Gastroesophageal sphincter (tissue), 4 donors: ENCODE measurements at regions not wholly inside any gene's neighbourhood (a gene's known extent, or its start where the extent isn't known, plus 50 kb on each side); places are given as distances from the start of the nearest gene placed in this dataset.

Source experiments
- ATAC-seq: fragments of 150-250 bp; one replicate; pipeline ENCODE4 v1.9.1; 2016; ENCODE audit warnings: mild to moderate bottlenecking, moderate library complexity
- H3K27ac ChIP-seq, 4 donors: fragments of 200-600 bp; sonication (generic) in 3 of 4; 1 replicate in 3 of 4; 2 replicates in 1 of 4; pipeline ENCODE4 v1.5.1; 2016 to 2019
- H3K27me3 ChIP-seq: fragments of 200-600 bp; sonication (generic); one replicate; pipeline ENCODE4 v1.5.1; 2019
- H3K36me3 ChIP-seq, 2 donors: fragments of 200-600 bp; sonication (generic); one replicate each; pipeline ENCODE4 v1.5.1; 2019; ENCODE audit warnings: control low read depth in 1 of 2
- H3K4me1 ChIP-seq, 3 donors: fragments of 200-600 bp; sonication (generic); 1 replicate in 2 of 3; 2 replicates in 1 of 3; pipeline ENCODE4 v1.5.1; 2016 to 2019; ENCODE audit warnings: control low read depth in 2 of 3
- H3K4me3 ChIP-seq, 2 donors: fragments of 200-600 bp; sonication (generic); one replicate each; pipeline ENCODE4 v1.5.1; 2019; ENCODE audit warnings: mild to moderate bottlenecking in 1 of 2, moderate library complexity in 1 of 2
- H3K9me3 ChIP-seq, 3 donors: fragments of 200-600 bp; sonication (generic); one replicate each; pipeline ENCODE4 v1.5.1; 2017 to 2019; ENCODE audit warnings: control low read depth in 2 of 3
- CTCF ChIP-seq, 4 experiments: fragments of 200-600 bp in 2 of 4; fragments of 450-650 bp in 2 of 4; sonication (generic) in 1 of 4; IDR thresholded peaks; one replicate each; pipeline ENCODE4 v1.5.1; 2017 to 2019; ENCODE audit warnings: antibody characterized with exemption in 4 of 4, mild to moderate bottlenecking in 2 of 4, moderate library complexity in 2 of 4
- EP300 ChIP-seq: sonication (generic); formaldehyde crosslinking; IDR thresholded peaks from one replicate; pipeline ENCODE4 v1.6.1; 2017; ENCODE audit warnings: antibody characterized with exemption, mild to moderate bottlenecking
- POLR2A ChIP-seq, 2 donors: fragments of 450-650 bp; IDR thresholded peaks; one replicate each; pipeline ENCODE4 v1.6.1; 2017; ENCODE audit warnings: antibody characterized with exemption in 2 of 2, mild to moderate bottlenecking in 2 of 2, moderate library complexity in 1 of 2
- POLR2AphosphoS5 ChIP-seq: sonication (generic); formaldehyde crosslinking; IDR thresholded peaks from one replicate; pipeline ENCODE4 v1.6.1; 2017; ENCODE audit warnings: antibody characterized with exemption
- WGBS, 2 donors: methylation state at CpG; one replicate each; pipeline ENCODE4 v1.1.5; 2018; ENCODE audit warnings: low coverage in 1 of 2; 5-methylcytosine and 5-hydroxymethylcytosine counted together

GRCh38 chr4:73348185-73348584 is 55.9 kb upstream of the ALB start:
- H3K36me3 ChIP-seq: no peaks in the 10 kb centered on the region
- no peak for ATAC-seq
- no peaks in the 10 kb centered on the region for H3K4me1 ChIP-seq
- no peak overlapping the region for H3K4me3 ChIP-seq
- H3K27ac ChIP-seq: no peak overlapping the region
- TF ChIP-seq POLR2AphosphoS5: no peak
- no peak for TF ChIP-seq POLR2A (IDR thresholded peaks at IDR 0.05)
- TF ChIP-seq EP300: no peak
- TF ChIP-seq CTCF (IDR thresholded peaks at IDR 0.05): no peak
- no peaks in the 10 kb centered on the region for H3K9me3 ChIP-seq
- H3K27me3 ChIP-seq: no peaks in the 10 kb centered on the region

GRCh38 chr4:73347497-73347896 is 56.6 kb upstream of the ALB start:
- H3K9me3 ChIP-seq: no peaks in the 10 kb centered on the region
- H3K4me3 ChIP-seq: no peak overlapping the region
- ATAC-seq: no peak
- H3K27me3 ChIP-seq: no peaks in the 10 kb centered on the region
- TF ChIP-seq POLR2AphosphoS5 (no peak), CTCF (IDR thresholded peaks at IDR 0.05) (no peak), EP300 (no peak), POLR2A (IDR thresholded peaks at IDR 0.05) (no peak)
- no peaks in the 10 kb centered on the region for H3K4me1 ChIP-seq
- no peak overlapping the region for H3K27ac ChIP-seq
- H3K36me3 ChIP-seq: no peaks in the 10 kb centered on the region

- no peak for ATAC-seq
- H3K27me3 ChIP-seq: no peaks in the 10 kb centered on the region
- no peaks in the 10 kb centered on the region for H3K9me3 ChIP-seq
- WGBS, 2 donors: 60 to 61% methylated on average over 4 of the region's 4 CpGs
- H3K36me3 ChIP-seq: no peaks in the 10 kb centered on the region
- no peak overlapping the region for H3K4me3 ChIP-seq
- no peak overlapping the region for H3K27ac ChIP-seq
- no peaks in the 10 kb centered on the region for H3K4me1 ChIP-seq
- TF ChIP-seq POLR2AphosphoS5 (no peak), POLR2A (IDR thresholded peaks at IDR 0.05) (no peak), CTCF (IDR thresholded peaks at IDR 0.05) (no peak), EP300 (no peak)
Measured at GRCh38 chr4:73345399-73345975, 58.6 kb upstream of the ALB start.

- Histone ChIP-seq H3K27ac (no peak overlapping the region), H3K27me3 (no peaks in the 10 kb centered on the region), H3K4me3 (no peak overlapping the region), H3K9me3 (no peaks in the 10 kb centered on the region), H3K4me1 (no peaks in the 10 kb centered on the region), H3K36me3 (no peaks in the 10 kb centered on the region)
- no peak for ATAC-seq
- 80 to 83% methylated on average over 1 of the region's 1 CpG for WGBS, 2 donors
- no peak for TF ChIP-seq POLR2AphosphoS5
- no peak for TF ChIP-seq CTCF (IDR thresholded peaks at IDR 0.05)
- TF ChIP-seq POLR2A (IDR thresholded peaks at IDR 0.05): no peak
- no peak for TF ChIP-seq EP300
Measured at GRCh38 chr4:73344106-73344505, 60.0 kb upstream of the ALB start.

GRCh38 chr4:73343432-73343831 is 60.7 kb upstream of the ALB start:
- no peak for ATAC-seq
- no peaks in the 10 kb centered on the region for H3K36me3 ChIP-seq
- no peaks in the 10 kb centered on the region for H3K9me3 ChIP-seq
- H3K27me3 ChIP-seq: no peaks in the 10 kb centered on the region
- WGBS, 2 donors: 88 to 95% methylated on average over 4 of the region's 4 CpGs
- no peak overlapping the region for H3K4me3 ChIP-seq
- H3K27ac ChIP-seq: no peak overlapping the region
- TF ChIP-seq POLR2AphosphoS5: no peak
- no peak for TF ChIP-seq CTCF (IDR thresholded peaks at IDR 0.05)
- TF ChIP-seq POLR2A (IDR thresholded peaks at IDR 0.05): no peak
- no peak for TF ChIP-seq EP300
- H3K4me1 ChIP-seq: no peaks in the 10 kb centered on the region
